ENCODE measurements at regions not wholly inside any gene's neighbourhood (a gene's known extent, or its start where the extent isn't known, plus 50 kb on each side); places are given as distances from the start of the nearest gene placed in this dataset.

- CTCF ChIA-PET, result no interaction called here
- POLR2A ChIA-PET, result no interaction called here
- TF ChIP-seq FOXK2 (IDR thresholded peaks at IDR 0.05) (no peak), PKNOX1 (IDR thresholded peaks at IDR 0.05) (no peak), ZNF384 (IDR thresholded peaks at IDR 0.05) (no peak)
- no peak for DNase-seq (ENCODE audit: extremely low spot score)
Measured at GRCh38 chr2:123157016-123157415, 868.1 kb upstream of the CNTNAP5 start.

DNA sequence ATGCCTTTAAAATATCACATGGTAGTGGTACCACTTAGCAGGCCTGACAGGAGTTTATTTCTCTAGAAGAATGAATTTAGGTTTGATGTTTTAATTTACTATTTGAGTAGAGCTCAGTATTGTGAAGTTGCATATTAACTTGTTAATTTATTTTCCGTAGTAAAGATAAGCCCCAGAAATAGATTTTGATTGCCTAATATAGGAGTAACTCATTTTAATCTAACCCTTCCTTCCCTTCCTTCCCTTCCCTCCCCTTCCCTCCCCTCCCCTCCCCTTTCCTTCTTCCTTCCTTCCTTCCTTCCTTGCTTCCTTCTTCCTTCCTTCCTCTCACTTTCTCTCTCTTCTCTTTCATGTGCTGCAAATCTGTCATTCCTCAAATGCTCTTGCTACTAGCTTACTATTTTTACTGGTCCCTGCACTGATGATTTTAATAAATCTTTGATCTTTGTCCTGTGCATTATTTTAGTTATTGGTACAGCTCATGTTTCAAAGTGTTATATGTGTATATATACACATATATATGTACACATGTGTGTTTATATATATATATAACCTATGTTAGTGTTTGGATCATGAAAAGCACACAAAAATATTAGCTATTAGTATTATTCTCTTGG is 862.6 kb upstream of the CNTNAP5 start:
- no peak for DNase-seq (ENCODE audit: extremely low spot score)
- CTCF ChIA-PET, result no interaction called here
- TF ChIP-seq LEF1 (IDR thresholded peaks at IDR 0.05; ENCODE audit: borderline replicate concordance) (no peak), ARNT (IDR thresholded peaks at IDR 0.05) (no peak), SP1 (IDR thresholded peaks at IDR 0.05) (no peak), NFRKB (IDR thresholded peaks at IDR 0.05) (no peak), ELF4 (IDR thresholded peaks at IDR 0.05) (no peak), FOXK2 (IDR thresholded peaks at IDR 0.05) (no peak), FOXA1 (IDR thresholded peaks at IDR 0.05) (no peak), FOXM1 (IDR thresholded peaks at IDR 0.05; ENCODE audit: borderline replicate concordance) (no peak), BHLHE40 (IDR thresholded peaks at IDR 0.05; ENCODE audit: borderline replicate concordance) (no peak), TARDBP (IDR thresholded peaks at IDR 0.05) (no peak), ZNF384 (IDR thresholded peaks at IDR 0.05) (no peak), PKNOX1 (IDR thresholded peaks at IDR 0.05) (no peak), SUZ12 (IDR thresholded peaks at IDR 0.05) (no peak), HDGF (IDR thresholded peaks at IDR 0.05; ENCODE audit: borderline replicate concordance) (no peak), L3MBTL2 (conservative IDR thresholded peaks at IDR 0.05) (no peak), CTBP1 (IDR thresholded peaks at IDR 0.05; ENCODE audit: borderline replicate concordance) (no peak)
- POLR2A ChIA-PET, result no interaction called here

GRCh38 chr2:123163398-123163797 is 861.7 kb upstream of the CNTNAP5 start:
- CTCF ChIA-PET, result no interaction called here
- TF ChIP-seq FOXA1 (IDR thresholded peaks at IDR 0.05) (no peak), TARDBP (IDR thresholded peaks at IDR 0.05) (no peak), ELF4 (IDR thresholded peaks at IDR 0.05) (no peak), SP1 (IDR thresholded peaks at IDR 0.05) (no peak), ARNT (IDR thresholded peaks at IDR 0.05) (no peak), SUZ12 (IDR thresholded peaks at IDR 0.05) (no peak), LEF1 (IDR thresholded peaks at IDR 0.05; ENCODE audit: borderline replicate concordance) (no peak), PKNOX1 (IDR thresholded peaks at IDR 0.05) (no peak), ZNF384 (IDR thresholded peaks at IDR 0.05) (no peak), CTBP1 (IDR thresholded peaks at IDR 0.05; ENCODE audit: borderline replicate concordance) (no peak), NFRKB (IDR thresholded peaks at IDR 0.05) (no peak), FOXK2 (IDR thresholded peaks at IDR 0.05) (no peak), BHLHE40 (IDR thresholded peaks at IDR 0.05; ENCODE audit: borderline replicate concordance) (no peak), HDGF (IDR thresholded peaks at IDR 0.05; ENCODE audit: borderline replicate concordance) (no peak), FOXM1 (IDR thresholded peaks at IDR 0.05; ENCODE audit: borderline replicate concordance) (no peak), L3MBTL2 (conservative IDR thresholded peaks at IDR 0.05) (no peak)
- DNase-seq (ENCODE audit: extremely low spot score), result no peak
- POLR2A ChIA-PET, result no interaction called here

GRCh38 chr2:123164216-123164615 is 860.9 kb upstream of the CNTNAP5 start:
- ChIA-PET POLR2A (no interaction called here), CTCF (no interaction called here)
- no peak for DNase-seq (ENCODE audit: extremely low spot score)
- TF ChIP-seq NFRKB (IDR thresholded peaks at IDR 0.05) (no peak), ELF4 (IDR thresholded peaks at IDR 0.05) (no peak), LEF1 (IDR thresholded peaks at IDR 0.05; ENCODE audit: borderline replicate concordance) (no peak), TARDBP (IDR thresholded peaks at IDR 0.05) (no peak), FOXA1 (IDR thresholded peaks at IDR 0.05) (no peak), CTBP1 (IDR thresholded peaks at IDR 0.05; ENCODE audit: borderline replicate concordance) (no peak), L3MBTL2 (conservative IDR thresholded peaks at IDR 0.05) (no peak), ZNF384 (IDR thresholded peaks at IDR 0.05) (no peak), SP1 (IDR thresholded peaks at IDR 0.05) (no peak), BHLHE40 (IDR thresholded peaks at IDR 0.05; ENCODE audit: borderline replicate concordance) (no peak), ARNT (IDR thresholded peaks at IDR 0.05) (no peak)

GRCh38 chr2:123165616-123166015 is 859.5 kb upstream of the CNTNAP5 start:
- no peak for DNase-seq (ENCODE audit: extremely low spot score)

More at GRCh38 chr2:123165616-123166015, 859.5 kb upstream of the CNTNAP5 start:
- TF ChIP-seq SP1 (IDR thresholded peaks at IDR 0.05) (no peak), ZNF384 (IDR thresholded peaks at IDR 0.05) (no peak), TARDBP (IDR thresholded peaks at IDR 0.05) (no peak), SUZ12 (IDR thresholded peaks at IDR 0.05) (no peak), BHLHE40 (IDR thresholded peaks at IDR 0.05; ENCODE audit: borderline replicate concordance) (no peak), L3MBTL2 (conservative IDR thresholded peaks at IDR 0.05) (no peak), LEF1 (IDR thresholded peaks at IDR 0.05; ENCODE audit: borderline replicate concordance) (no peak), FOXA1 (IDR thresholded peaks at IDR 0.05) (no peak), ARNT (IDR thresholded peaks at IDR 0.05) (no peak), FOXM1 (IDR thresholded peaks at IDR 0.05; ENCODE audit: borderline replicate concordance) (no peak), CTBP1 (IDR thresholded peaks at IDR 0.05; ENCODE audit: borderline replicate concordance) (no peak), ELF4 (IDR thresholded peaks at IDR 0.05) (no peak), NFRKB (IDR thresholded peaks at IDR 0.05) (no peak), FOXK2 (IDR thresholded peaks at IDR 0.05) (no peak), HDGF (IDR thresholded peaks at IDR 0.05; ENCODE audit: borderline replicate concordance) (no peak), PKNOX1 (IDR thresholded peaks at IDR 0.05) (no peak)
- ChIA-PET CTCF (no interaction called here), POLR2A (no interaction called here)

Data from HEK293T (cell line).